HG03442 (cell line): ENCODE measurements at regions not wholly inside any gene's neighbourhood (a gene's known extent, or its start where the extent isn't known, plus 50 kb on each side); places are given as distances from the start of the nearest gene placed in this dataset.

Source experiments
- ATAC-seq: cut with Tn5 transposase; IDR thresholded peaks from one replicate; pipeline ENCODE4 v1.9.1; 2021; ENCODE audit warnings: mild to moderate bottlenecking, moderate library complexity; ENCODE audit not compliant: unreplicated experiment

- ATAC-seq, result no peak
These were observed 2160.4 kb downstream of the MAT2B start for GRCh38 chr5:165665735-165666400.

- no peak for ATAC-seq
These were observed 2168.1 kb downstream of the MAT2B start for GRCh38 chr5:165673499-165673898.

GRCh38 chr5:165695796-165696195 lies 2190.4 kb downstream of the MAT2B start:
- no peak for ATAC-seq

- no peak for ATAC-seq
These were observed 2200.5 kb downstream of the MAT2B start for GRCh38 chr5:165705960-165706359.

- ATAC-seq, result no peak
These were observed 2206.6 kb downstream of the MAT2B start for GRCh38 chr5:165712011-165712410.

- no peak for ATAC-seq
These were observed 2209.2 kb downstream of the MAT2B start for GRCh38 chr5:165714598-165714997.

GRCh38 chr5:165720901-165721300 lies 2215.5 kb downstream of the MAT2B start:
- ATAC-seq, result no peak

- ATAC-seq, result no peak
These were observed 2217.0 kb downstream of the MAT2B start for GRCh38 chr5:165722401-165722800.

- ATAC-seq, result no peak
These were observed 2218.5 kb downstream of the MAT2B start for GRCh38 chr5:165723931-165724330.

- no peak for ATAC-seq
These were observed 2223.0 kb downstream of the MAT2B start for GRCh38 chr5:165728425-165728824.

GRCh38 chr5:165735388-165735787 lies 2230.0 kb downstream of the MAT2B start:
- ATAC-seq, result no peak

GRCh38 chr5:165739079-165739741 lies 2233.8 kb downstream of the MAT2B start:
- ATAC-seq, result no peak

- no peak for ATAC-seq
These were observed 2252.4 kb downstream of the MAT2B start for GRCh38 chr5:165757791-165758190.

GRCh38 chr5:165775111-165775510 lies 2269.7 kb downstream of the MAT2B start:
- no peak for ATAC-seq

- no peak for ATAC-seq
These were observed 2274.1 kb downstream of the MAT2B start for GRCh38 chr5:165779505-165779904.

GRCh38 chr5:165780901-165781300 lies 2275.5 kb downstream of the MAT2B start:
- no peak for ATAC-seq

GRCh38 chr5:165781738-165782137 lies 2276.3 kb downstream of the MAT2B start:
- no peak for ATAC-seq

GRCh38 chr5:165783024-165783423 lies 2277.6 kb downstream of the MAT2B start:
- ATAC-seq, result no peak

- no peak for ATAC-seq
These were observed 2280.7 kb downstream of the MAT2B start for GRCh38 chr5:165786073-165786472.

- no peak for ATAC-seq
These were observed 2289.7 kb downstream of the MAT2B start for GRCh38 chr5:165795073-165795472.

GRCh38 chr5:165805756-165806155 lies 2300.3 kb downstream of the MAT2B start:
- no peak for ATAC-seq

GRCh38 chr5:165808335-165808734 lies 2302.9 kb downstream of the MAT2B start:
- ATAC-seq, result no peak

- no peak for ATAC-seq
These were observed 2304.5 kb downstream of the MAT2B start for GRCh38 chr5:165809914-165810313.
